H1 (cell line): ENCODE measurements at regions not wholly inside any gene's neighbourhood (a gene's known extent, or its start where the extent isn't known, plus 50 kb on each side); places are given as distances from the start of the nearest gene placed in this dataset.

Source experiments
- CTCF ChIA-PET: fragments of 300-600 bp; sonication (Branson Sonifier 250); formaldehyde crosslinking; loops from one replicate; lab custom pipeline; 2021; ENCODE audit not compliant: partially characterized antibody; lab: Charles Lee
- POLR2A ChIA-PET: fragments of 300-600 bp; sonication (Branson Sonifier 250); formaldehyde crosslinking; loops from one replicate; lab custom pipeline; 2021; ENCODE audit warnings: inconsistent platforms; ENCODE audit not compliant: partially characterized antibody; lab: Charles Lee
- DNase-seq, 2 experiments: peaks; one replicate each; pipeline versions ENCODE4 v3.0.0 to v3.0.0-alpha.2; 2010 to 2022; ENCODE audit warnings: low spot score in 2 of 2, low read depth in 1 of 2, mixed read lengths in 1 of 2
- FAIRE-seq: peaks from 2 replicates; lab custom pipeline; 2011; peaks lifted over from hg19 to GRCh38; lab: Jason Lieb, UNC
- H2AFZ ChIP-seq: 2 replicates; pipeline ENCODE4 v1.8.1; 2012; ENCODE audit warnings: low read length, inconsistent platforms
- H2AK5ac ChIP-seq: 2 replicates; pipeline ENCODE4 v1.6.1; 2013; ENCODE audit warnings: low read depth, low read length
- H2BK120ac ChIP-seq: replicated peaks from 2 replicates; pipeline ENCODE3; 2013; ENCODE audit warnings: low read depth, low read length, inconsistent platforms
- H2BK12ac ChIP-seq: 2 replicates; pipeline ENCODE4 v1.6.1; 2013; ENCODE audit warnings: low read depth, low read length
- H2BK15ac ChIP-seq: 2 replicates; pipeline ENCODE4 v1.6.1; 2013; ENCODE audit warnings: low read length
- H2BK20ac ChIP-seq: 2 replicates; pipeline ENCODE4 v1.6.1; 2013; ENCODE audit warnings: low read length
- H2BK5ac ChIP-seq: 2 replicates; pipeline ENCODE4 v1.6.1; 2013; ENCODE audit warnings: low read depth, low read length
- H3K14ac ChIP-seq: 2 replicates; pipeline ENCODE4 v1.6.1; 2013; ENCODE audit warnings: inconsistent platforms; ENCODE audit not compliant: insufficient read length
- H3K18ac ChIP-seq: 2 replicates; pipeline ENCODE4 v1.6.1; 2013; ENCODE audit warnings: low read length; ENCODE audit errors: extremely low read depth
- H3K23ac ChIP-seq: 2 replicates; pipeline ENCODE4 v1.6.1; 2013; ENCODE audit warnings: inconsistent platforms; ENCODE audit not compliant: insufficient read length
- H3K23me2 ChIP-seq: 2 replicates; pipeline ENCODE4 v1.6.1; 2013; ENCODE audit warnings: low read depth, low read length
- H3K27ac ChIP-seq: 2 replicates; pipeline ENCODE4 v1.6.1; 2011; ENCODE audit warnings: low read depth, low read length, inconsistent platforms
- H3K27me3 ChIP-seq, 4 experiments: replicated peaks in 1 of 4; 1 replicate in 1 of 4; 2 replicates in 3 of 4; pipeline versions ENCODE4 v1.6.1 to v1.8.1; 2011 to 2013; ENCODE audit warnings: low read length in 3 of 4, mild to moderate bottlenecking in 3 of 4, inconsistent platforms in 2 of 4, mixed read lengths in 2 of 4, moderate library complexity in 1 of 4; ENCODE audit not compliant: control insufficient read depth in 3 of 4, insufficient read depth in 3 of 4; ENCODE audit errors: extremely low read depth in 1 of 4
- H3K36me3 ChIP-seq, 4 experiments: 2 replicates each; pipeline versions ENCODE4 v1.6.1 to v1.8.1; 2011 to 2013; ENCODE audit warnings: mild to moderate bottlenecking in 4 of 4, low read length in 3 of 4, moderate library complexity in 2 of 4, control low read depth in 1 of 4, inconsistent platforms in 1 of 4; ENCODE audit not compliant: insufficient read depth in 4 of 4, control insufficient read depth in 2 of 4
- H3K4ac ChIP-seq: replicated peaks from 2 replicates; pipeline ENCODE3; 2013; ENCODE audit warnings: low read length, low read depth, mixed read lengths, inconsistent platforms; ENCODE audit not compliant: insufficient read length
- H3K4me1 ChIP-seq, 4 experiments: replicated peaks in 1 of 4; 1 replicate in 1 of 4; 2 replicates in 3 of 4; pipeline versions ENCODE4 v1.6.1 to v1.8.1; 2011 to 2013; ENCODE audit warnings: low read length in 3 of 4, inconsistent platforms in 2 of 4, mixed read lengths in 1 of 4; ENCODE audit not compliant: insufficient read depth in 4 of 4, control insufficient read depth in 3 of 4
- H3K4me2 ChIP-seq, 2 experiments: 2 replicates each; pipeline versions ENCODE4 v1.6.1 to v1.8.1; 2011 to 2013; ENCODE audit warnings: low read depth in 2 of 2, low read length in 2 of 2, control low read depth in 1 of 2, inconsistent platforms in 1 of 2, mild to moderate bottlenecking in 1 of 2; ENCODE audit not compliant: insufficient read depth in 1 of 2
- H3K4me3 ChIP-seq, 4 experiments: fragments of 200-600, 300-600 bp in 1 of 4; sonication (generic), shearing (Covaris generic), sonication (Bioruptor Twin) in 1 of 4; 2 replicates each; pipeline versions ENCODE4 v1.5.1 to v1.8.1; 2011 to 2016; ENCODE audit warnings: low read length in 4 of 4, low read depth in 3 of 4, control low read depth in 2 of 4, inconsistent platforms in 2 of 4, mild to moderate bottlenecking in 2 of 4, mixed read lengths in 1 of 4, moderate library complexity in 1 of 4; ENCODE audit not compliant: insufficient read depth in 2 of 4; ENCODE audit errors: extremely low read depth in 1 of 4
- H3K56ac ChIP-seq: replicated peaks from 2 replicates; pipeline ENCODE3; 2013; ENCODE audit warnings: low read depth, mild to moderate bottlenecking, mixed read lengths, low read length, inconsistent platforms; ENCODE audit not compliant: insufficient read length
- H3K79me1 ChIP-seq: 2 replicates; pipeline ENCODE4 v1.6.1; 2013; ENCODE audit warnings: low read depth, low read length, control low read depth
- H3K79me2 ChIP-seq, 2 experiments: 2 replicates each; pipeline versions ENCODE4 v1.6.1 to v1.8.1; 2012 to 2013; ENCODE audit warnings: low read length in 2 of 2, mild to moderate bottlenecking in 2 of 2, inconsistent platforms in 1 of 2; ENCODE audit not compliant: insufficient read depth in 2 of 2, control insufficient read depth in 1 of 2
- H3K9ac ChIP-seq, 4 experiments: replicated peaks in 1 of 4; 1 replicate in 1 of 4; 2 replicates in 3 of 4; pipeline versions ENCODE4 v1.6.1 to v1.8.1; 2011 to 2013; ENCODE audit warnings: low read depth in 3 of 4, low read length in 3 of 4, control low read depth in 2 of 4, mild to moderate bottlenecking in 2 of 4, moderate library complexity in 2 of 4, inconsistent platforms in 1 of 4; ENCODE audit errors: extremely low read depth in 1 of 4
- H3K9me3 ChIP-seq, 2 experiments: 2 replicates each; pipeline versions ENCODE4 v1.6.1 to v1.8.1; 2012 to 2013; ENCODE audit warnings: mild to moderate bottlenecking in 2 of 2, moderate library complexity in 2 of 2, control low read depth in 1 of 2, inconsistent platforms in 1 of 2, low read depth in 1 of 2, low read length in 1 of 2, mixed read lengths in 1 of 2; ENCODE audit not compliant: insufficient read depth in 2 of 2
- H4K20me1 ChIP-seq, 2 experiments: replicated peaks in 1 of 2; 2 replicates each; pipeline versions ENCODE3 to v1.8.1; 2011 to 2013; ENCODE audit warnings: inconsistent platforms in 2 of 2, low read length in 2 of 2, mild to moderate bottlenecking in 1 of 2; ENCODE audit not compliant: insufficient read depth in 2 of 2, control insufficient read depth in 1 of 2
- H4K5ac ChIP-seq: 2 replicates; pipeline ENCODE4 v1.6.1; 2013; ENCODE audit warnings: low read length, low read depth, mixed read lengths, inconsistent platforms; ENCODE audit not compliant: insufficient read length
- H4K8ac ChIP-seq: 2 replicates; pipeline ENCODE4 v1.8.0; 2013; ENCODE audit warnings: mild to moderate bottlenecking, moderate library complexity, low read length, inconsistent platforms; ENCODE audit not compliant: insufficient read depth; ENCODE audit errors: extremely low read depth
- H4K91ac ChIP-seq: replicated peaks from 2 replicates; pipeline ENCODE3; 2013; ENCODE audit warnings: low read length, mixed read lengths, inconsistent platforms; ENCODE audit not compliant: insufficient read length
- KDM5A ChIP-seq: fragments of 200-600 bp; IDR thresholded peaks from 2 replicates; pipeline ENCODE4 v1.7.1; 2012; ENCODE audit warnings: mild to moderate bottlenecking, low read length, inconsistent platforms, mixed read lengths
- SP2 ChIP-seq: IDR thresholded peaks from 2 replicates; pipeline ENCODE4 v1.6.1; 2012; ENCODE audit warnings: mild to moderate bottlenecking, low read length, inconsistent platforms
- SP4 ChIP-seq: IDR thresholded peaks from 2 replicates; pipeline ENCODE4 v1.6.1; 2012; ENCODE audit warnings: low read length, inconsistent platforms
- TAF7 ChIP-seq: optimal IDR thresholded peaks from 2 replicates; pipeline ENCODE3; 2011; ENCODE audit warnings: low read depth, mild to moderate bottlenecking, inconsistent platforms, low read length, moderate library complexity, borderline replicate concordance
- ZNF274 ChIP-seq: IDR thresholded peaks from 2 replicates; pipeline ENCODE4 v1.7.0; 2012; ENCODE audit warnings: low read length, borderline replicate concordance; ENCODE audit errors: extremely low read depth
- WGBS, 2 experiments: shearing (Covaris generic) in 1 of 2; methylation state at CpG; one replicate each; pipeline versions ENCODE4 v1.1.6 to v1.1.7; 2013 to 2015; ENCODE audit warnings: low lambda C conversion rate in 2 of 2, mixed read lengths in 2 of 2, inconsistent platforms in 1 of 2, low coverage in 1 of 2, missing lambda C conversion rate in 1 of 2; ENCODE audit not compliant: insufficient replicate concordance in 2 of 2, insufficient coverage in 1 of 2, insufficient read length in 1 of 2; ENCODE audit errors: extremely low coverage in 1 of 2, missing lambda C conversion rate in 1 of 2; 5-methylcytosine and 5-hydroxymethylcytosine counted together

DNA sequence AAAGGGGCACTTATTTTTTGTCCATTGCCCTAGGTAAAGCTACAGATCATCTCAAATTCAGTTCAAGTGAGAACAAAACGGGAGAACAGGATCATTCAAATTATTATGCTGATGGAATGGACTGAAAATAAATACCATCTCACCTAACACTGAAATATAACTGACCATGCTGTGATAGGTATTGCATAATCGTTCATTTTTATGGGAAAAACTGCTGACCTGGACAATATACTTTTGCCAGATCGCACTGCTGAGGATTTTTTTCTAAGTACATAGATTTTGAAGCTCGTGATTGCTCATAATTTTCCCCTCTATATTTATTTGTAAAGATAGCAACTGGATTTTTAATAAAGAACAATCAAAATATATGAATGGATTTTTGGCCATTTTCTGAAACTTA, 636.6 kb upstream of the NEGR1 start:
- FAIRE-seq (no peak), DNase-seq (no peak)
- no peaks in the 10 kb centered on the region for H3K36me3 ChIP-seq
- H2BK20ac ChIP-seq, result no peak overlapping the region
- H4K8ac ChIP-seq, result no peak overlapping the region
- no peak overlapping the region for H3K23ac ChIP-seq
- no peak overlapping the region for H2AK5ac ChIP-seq
- no peaks in the 10 kb centered on the region for H3K79me2 ChIP-seq
- H2BK15ac ChIP-seq, result no peak overlapping the region
- H3K56ac ChIP-seq, result no peak overlapping the region
- no peak overlapping the region for H2BK12ac ChIP-seq
- no peak overlapping the region for H3K4me2 ChIP-seq
- TF ChIP-seq TAF7, result no peak
- no peak for TF ChIP-seq ZNF274
- no peak for TF ChIP-seq KDM5A
- no peak for TF ChIP-seq SP4
- TF ChIP-seq SP2, result no peak
- no peak overlapping the region for H3K4me3 ChIP-seq
- H3K27me3 ChIP-seq, result no peaks in the 10 kb centered on the region
- no peaks in the 10 kb centered on the region for H4K20me1 ChIP-seq
- H3K27ac ChIP-seq, result no peak overlapping the region
- POLR2A ChIA-PET, result no interaction called here
- H3K79me1 ChIP-seq, result no peaks in the 10 kb centered on the region
- peaks cover 0 to 7% (median 3%) of the 10 kb centered on the region in 4 experiments; a peak in 3 of 7 replicates for H3K4me1 ChIP-seq
- H2BK5ac ChIP-seq, result no peak overlapping the region
- 69% methylated on average over 4 of the region's 4 CpGs; no CpG with 5 or more reads in 1 of the 2 experiments for WGBS, 2 experiments
- H2BK120ac ChIP-seq, result no peak overlapping the region
- H3K4ac ChIP-seq, result no peak overlapping the region
- H2AFZ ChIP-seq, result no peak overlapping the region
- H3K9ac ChIP-seq, result no peak overlapping the region
- H4K91ac ChIP-seq, result no peak overlapping the region
- H3K23me2 ChIP-seq, result no peaks in the 10 kb centered on the region; the same call in 1 of the 2 replicates
- no peaks in the 10 kb centered on the region for H3K9me3 ChIP-seq
- no peak overlapping the region for H3K18ac ChIP-seq
- CTCF ChIA-PET, result no interaction called here
- H4K5ac ChIP-seq, result no peak overlapping the region
- H3K14ac ChIP-seq, result no peak overlapping the region
